ENCODE measurements at regions not wholly inside any gene's neighbourhood (a gene's known extent, or its start where the extent isn't known, plus 50 kb on each side); places are given as distances from the start of the nearest gene placed in this dataset.

GRCh38 chr14:22210906-22211305, 378.1 kb downstream of the DAD1 start:
- TF ChIP-seq HDAC6 (IDR thresholded peaks at IDR 0.05; ENCODE audit: unreplicated experiment) (no peak), CTCF (IDR thresholded peaks at IDR 0.05 in 2 of 3, conservative IDR thresholded peaks at IDR 0.05 in 1 of 3; ENCODE audit: control insufficient read depth in 2 of 3, extremely low read depth in 1 of 3, insufficient read depth in 1 of 3, low read depth in 3 of 3, low read length in 3 of 3) (no peak), USF1 (IDR thresholded peaks at IDR 0.05; ENCODE audit: borderline replicate concordance, extremely low read length, insufficient read depth, low read depth, low read length) (no peak), CEBPB (IDR thresholded peaks at IDR 0.05; ENCODE audit: borderline replicate concordance in 1 of 2, low read depth in 2 of 2, low read length in 2 of 2) (no peak), EZH2 (IDR thresholded peaks at IDR 0.05; ENCODE audit: borderline replicate concordance, control insufficient read depth, low read depth, low read length) (no peak), SIN3A (IDR thresholded peaks at IDR 0.05; ENCODE audit: low read depth, low read length) (no peak)
